Epithelial cell of prostate (primary cell): ENCODE measurements at regions not wholly inside any gene's neighbourhood (a gene's known extent, or its start where the extent isn't known, plus 50 kb on each side); places are given as distances from the start of the nearest gene placed in this dataset.
"Not testable (repeated sequence)": the region's sequence is repeated elsewhere in the genome, so short reads cannot be mapped to it uniquely, and the experiment has no call there.

Experiments
- DNase-seq: peaks from one replicate; pipeline ENCODE4 v3.0.0-alpha.2; 2011; ENCODE audit warnings: low read depth, low spot score
- H3K27ac ChIP-seq: fragments of 450-650 bp; 2 replicates; pipeline ENCODE4 v1.5.1; 2017; ENCODE audit warnings: mild to moderate bottlenecking

- no peak overlapping the region for H3K27ac ChIP-seq
- DNase-seq, result no peak
These were observed 91.6 kb downstream of the CMC2 start for GRCh38 chr16:80915079-80915450.

- no peak overlapping the region for H3K27ac ChIP-seq
These were observed 92.2 kb downstream of the CMC2 start for GRCh38 chr16:80914379-80915078.

GRCh38 chr16:80913397-80913796 lies 93.3 kb downstream of the CMC2 start:
- DNase-seq, result no peak
- no peak overlapping the region for H3K27ac ChIP-seq

More at GRCh38 chr16:80914379-80915078, 92.2 kb downstream of the CMC2 start:
- DNase-seq, result no peak

GRCh38 chr16:80912651-80913050 lies 94.0 kb downstream of the CMC2 start:
- DNase-seq, result peak; percentile 26
- no peak overlapping the region for H3K27ac ChIP-seq

- no peak for DNase-seq
- H3K27ac ChIP-seq, result no peak overlapping the region
These were observed 96.3 kb downstream of the CMC2 start for GRCh38 chr16:80910434-80910833.

GRCh38 chr16:80909720-80910119 lies 97.0 kb downstream of the CMC2 start:
- DNase-seq, result no peak
- H3K27ac ChIP-seq, result no peak overlapping the region

GRCh38 chr16:80906169-80906568 lies 100.5 kb downstream of the CMC2 start:
- H3K27ac ChIP-seq, DNase-seq: not testable (repeated sequence)

GRCh38 chr16:80903616-80904015 lies 99.2 kb upstream of the CDYL2 start:
- DNase-seq, result no peak
- H3K27ac ChIP-seq, result no peak overlapping the region

GRCh38 chr16:80902306-80903110 lies 98.1 kb upstream of the CDYL2 start:
- DNase-seq, result no peak

GRCh38 chr16:80900593-80900954 lies 96.2 kb upstream of the CDYL2 start:
- H3K27ac ChIP-seq, result no peak overlapping the region
- no peak for DNase-seq

More at GRCh38 chr16:80902306-80903110, 98.1 kb upstream of the CDYL2 start:
- no peak overlapping the region for H3K27ac ChIP-seq

- H3K27ac ChIP-seq, result no peak overlapping the region
- DNase-seq, result peak; percentile 39
These were observed 95.6 kb upstream of the CDYL2 start for GRCh38 chr16:80899809-80900592.

- H3K27ac ChIP-seq, result no peak overlapping the region
- peak; percentile 26 for DNase-seq
These were observed 92.4 kb upstream of the CDYL2 start for GRCh38 chr16:80896776-80897175.

GRCh38 chr16:80894091-80894490 lies 89.7 kb upstream of the CDYL2 start:
- no peak for DNase-seq
- no peak overlapping the region for H3K27ac ChIP-seq

GRCh38 chr16:80893686-80894085 lies 89.3 kb upstream of the CDYL2 start:
- no peak overlapping the region for H3K27ac ChIP-seq
- no peak for DNase-seq

GRCh38 chr16:80892395-80892794 lies 88.0 kb upstream of the CDYL2 start:
- DNase-seq, H3K27ac ChIP-seq: not testable (repeated sequence)

GRCh38 chr16:80889779-80890359 lies 85.5 kb upstream of the CDYL2 start:
- no peak for DNase-seq
- H3K27ac ChIP-seq, result no peak overlapping the region

- DNase-seq, result no peak
These were observed 82.7 kb upstream of the CDYL2 start for GRCh38 chr16:80887062-80887461.

GRCh38 chr16:80883816-80884215 lies 79.4 kb upstream of the CDYL2 start:
- H3K27ac ChIP-seq, result no peak overlapping the region
- DNase-seq, result no peak

More at GRCh38 chr16:80887062-80887461, 82.7 kb upstream of the CDYL2 start:
- H3K27ac ChIP-seq, result no peak overlapping the region

- no peak for DNase-seq
- no peak overlapping the region for H3K27ac ChIP-seq
These were observed 78.8 kb upstream of the CDYL2 start for GRCh38 chr16:80883159-80883642.

- H3K27ac ChIP-seq, result no peak overlapping the region
- DNase-seq, result no peak
These were observed 71.2 kb upstream of the CDYL2 start for GRCh38 chr16:80875616-80876015.
